ENCODE measurements at regions not wholly inside any gene's neighbourhood (a gene's known extent, or its start where the extent isn't known, plus 50 kb on each side); places are given as distances from the start of the nearest gene placed in this dataset.

GRCh38 chr5:10172247-10172646 is 77.4 kb downstream of the ATPSCKMT start:
- Histone ChIP-seq H3K9me3 (ENCODE audit: control insufficient read depth, insufficient read depth, low read length) (no peaks in the 10 kb centered on the region), H2AK5ac (ENCODE audit: low read depth, low read length) (no peak overlapping the region), H2BK20ac (ENCODE audit: low read depth, low read length) (no peak overlapping the region), H4K5ac (ENCODE audit: low read depth, low read length) (no peak overlapping the region), H2AFZ (replicated peaks; ENCODE audit: low read length, poor library complexity) (no peak overlapping the region), H2AK9ac (replicated peaks; ENCODE audit: low read depth, low read length, poor library complexity) (no peak overlapping the region), H3K14ac (replicated peaks; ENCODE audit: low read depth, low read length) (no peak overlapping the region), H4K91ac (ENCODE audit: insufficient read depth, low read depth, low read length) (no peak overlapping the region), H2BK5ac (ENCODE audit: low read depth, low read length, poor library complexity, severe bottlenecking) (no peak overlapping the region), H3K56ac (ENCODE audit: extremely low read depth, insufficient read depth, low read length) (no peak overlapping the region), H4K20me1 (ENCODE audit: insufficient read depth, low read length) (no peaks in the 10 kb centered on the region), H3K4me3 (ENCODE audit: insufficient read depth, low read depth, low read length) (no peak overlapping the region), H4K8ac (ENCODE audit: low read depth in 2 of 2, low read length in 2 of 2) (no peak overlapping the region), H3K27me3 (ENCODE audit: control insufficient read depth, insufficient read depth, low read length) (no peaks in the 10 kb centered on the region), H3K36me3 (ENCODE audit: control insufficient read depth, insufficient read depth, low read length) (no peaks in the 10 kb centered on the region), H2BK15ac (ENCODE audit: low read depth, low read length) (no peak overlapping the region), H3K27ac (ENCODE audit: insufficient read depth, low read length) (no peak overlapping the region), H3K4ac (ENCODE audit: low read depth, low read length) (no peak overlapping the region), H2BK120ac (ENCODE audit: low read depth, low read length) (no peak overlapping the region), H3K9me1 (ENCODE audit: insufficient read depth, low read length) (no peaks in the 10 kb centered on the region), H3K4me1 (ENCODE audit: control insufficient read depth, insufficient read depth, low read length) (no peaks in the 10 kb centered on the region), H3K9ac (ENCODE audit: low read depth, low read length) (no peak overlapping the region), H3K23ac (ENCODE audit: low read depth, low read length) (no peak overlapping the region), H3K4me2 (ENCODE audit: low read depth, low read length) (no peak overlapping the region), H3K18ac (ENCODE audit: low read depth, low read length) (no peak overlapping the region), H3K79me1 (ENCODE audit: low read depth in 1 of 2, low read length in 2 of 2) (no peaks in the 10 kb centered on the region)
- ChIA-PET CTCF (interaction anchor here (0.6 kb wide), 1 partner anchor 11 kb away, joined by 6 read pairs; no protein-coding TSS in a partner anchor), POLR2A (ENCODE audit: unreplicated experiment) (no interaction called here)
- dilution Hi-C loops (cut with HindIII; ENCODE audit: low sequenced_read_pairs, unreplicated experiment) (no loop called here), in situ Hi-C loops (cut with MboI; ENCODE audit: low sequenced_read_pairs) (no loop called here), intact Hi-C loops (cut with micrococcal nuclease) (no loop called here)
- DNase-seq, result no peak
- ATAC-seq (ENCODE audit: low read depth), result no peak
- TF ChIP-seq CHD1 (IDR thresholded peaks at IDR 0.05; ENCODE audit: low read depth, low read length) (no peak), RCOR1 (IDR thresholded peaks at IDR 0.05; ENCODE audit: insufficient replicate concordance, low read length) (no peak), NFE2L2 (IDR thresholded peaks at IDR 0.05; ENCODE audit: low read depth, low read length) (no peak), MAZ (IDR thresholded peaks at IDR 0.05; ENCODE audit: borderline replicate concordance, low read depth, low read length) (no peak), USF2 (IDR thresholded peaks at IDR 0.05; ENCODE audit: low read depth, low read length) (no peak), RAD21 (IDR thresholded peaks at IDR 0.05; ENCODE audit: low read length) (no peak), CEBPB (IDR thresholded peaks at IDR 0.05; ENCODE audit: low read depth, low read length) (no peak), SMC3 (IDR thresholded peaks at IDR 0.05; ENCODE audit: low read depth, low read length) (no peak), MAFK (IDR thresholded peaks at IDR 0.05; ENCODE audit: low read depth, low read length) (no peak)
- 22% methylated on average over 1 of the region's 1 CpG; no CpG with 5 or more reads in 1 of the 2 experiments for WGBS, 2 experiments (ENCODE audit: extremely low coverage in 2 of 2, insufficient read length in 1 of 2)
- no TSS peak for BruUV-seq (replicated peaks)

Measured in IMR-90 (cell line).